Stimulated activated CD8-positive, alpha-beta memory T cell treated with anti-CD3 and anti-CD28 coated beads, Interleukin-4, amount 100 ng/mL, for 24 hours (primary cell): ENCODE measurements at regions not wholly inside any gene's neighbourhood (a gene's known extent, or its start where the extent isn't known, plus 50 kb on each side); places are given as distances from the start of the nearest gene placed in this dataset.
"Not testable (repeated sequence)": the region's sequence is repeated elsewhere in the genome, so short reads cannot be mapped to it uniquely, and the experiment has no call there.

Experiments
- DNase-seq: peaks from one replicate; pipeline ENCODE4 v3.0.0-alpha.2; 2020; ENCODE audit warnings: low read depth

DNA sequence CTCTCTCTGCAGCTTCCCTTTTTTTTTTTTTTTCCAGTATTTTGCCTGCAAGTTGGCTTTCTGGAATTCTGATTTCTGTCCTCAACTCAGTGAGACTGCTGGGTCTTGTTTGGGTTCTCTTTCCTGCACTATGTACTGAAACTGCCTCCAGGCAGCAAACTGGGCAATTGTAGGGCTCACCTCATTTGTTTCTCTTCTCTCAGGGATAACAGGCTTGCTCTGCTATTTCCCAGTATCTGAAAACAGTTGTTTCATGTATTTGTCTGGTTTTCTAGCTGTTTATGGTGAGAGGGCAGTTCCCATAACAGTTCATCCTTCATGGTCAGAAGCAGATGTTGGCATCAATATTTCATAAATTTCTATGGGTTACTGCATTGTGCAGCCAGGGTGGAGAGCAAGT lies 206.0 kb downstream of the CYRIA start:
- DNase-seq = no peak

DNA sequence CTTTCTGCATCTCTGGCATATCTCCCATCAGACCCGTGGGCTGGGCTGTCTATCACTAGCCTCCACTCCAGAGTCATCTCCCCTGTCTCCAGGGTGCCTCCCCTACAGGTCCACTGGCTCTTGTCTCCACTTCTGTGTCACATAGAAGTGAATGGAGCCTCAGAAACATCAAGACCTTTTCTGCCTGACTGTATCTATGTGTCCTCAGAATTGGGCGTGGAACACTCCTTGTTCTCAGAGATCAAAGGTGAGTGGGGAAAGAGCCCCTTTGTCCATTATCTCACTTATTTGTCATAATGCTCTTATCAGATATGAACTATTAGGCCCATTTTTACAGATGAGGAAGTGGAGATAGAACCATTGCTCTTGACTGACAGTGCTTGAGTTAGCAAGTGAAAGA lies 211.0 kb downstream of the CYRIA start:
- DNase-seq = no peak

DNA sequence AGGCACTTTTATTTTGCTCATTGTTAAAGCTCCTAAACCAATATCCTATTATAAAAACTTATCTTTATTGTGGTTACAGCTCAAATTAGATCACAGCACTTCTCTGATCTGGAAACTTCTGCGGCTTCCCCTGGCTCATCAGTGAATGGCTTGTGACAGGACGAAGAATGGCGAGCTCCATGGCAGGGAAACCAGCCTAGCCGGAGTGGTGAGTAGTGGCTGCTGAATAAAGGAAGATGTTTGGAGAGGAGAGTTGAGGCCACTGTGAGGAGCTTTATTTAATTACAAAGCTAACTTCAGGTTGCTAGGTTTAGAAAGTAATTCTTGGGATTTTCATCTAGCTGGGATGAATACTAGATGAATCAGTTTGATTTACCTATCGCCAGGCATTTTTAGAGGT lies 213.5 kb downstream of the CYRIA start:
- DNase-seq = no peak

DNA sequence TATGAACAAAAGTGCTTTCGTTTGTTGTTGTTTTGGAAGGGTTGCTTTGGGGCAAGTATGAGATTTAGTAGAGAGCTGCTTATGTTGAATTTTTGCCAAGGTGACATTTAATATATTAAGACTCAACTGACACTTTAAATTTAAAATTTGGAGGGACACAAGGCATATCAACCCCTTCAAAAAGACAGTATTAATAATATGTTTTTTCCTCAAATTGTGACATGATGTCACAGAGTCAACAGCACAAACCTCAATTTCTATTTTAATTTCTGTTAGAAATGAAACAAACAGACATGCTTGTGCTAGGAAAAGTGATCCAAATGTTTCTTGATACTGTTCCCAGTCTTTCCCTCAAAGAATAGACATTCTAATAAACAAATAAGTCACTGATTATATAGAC lies 218.9 kb downstream of the CYRIA start:
- no peak for DNase-seq

DNA sequence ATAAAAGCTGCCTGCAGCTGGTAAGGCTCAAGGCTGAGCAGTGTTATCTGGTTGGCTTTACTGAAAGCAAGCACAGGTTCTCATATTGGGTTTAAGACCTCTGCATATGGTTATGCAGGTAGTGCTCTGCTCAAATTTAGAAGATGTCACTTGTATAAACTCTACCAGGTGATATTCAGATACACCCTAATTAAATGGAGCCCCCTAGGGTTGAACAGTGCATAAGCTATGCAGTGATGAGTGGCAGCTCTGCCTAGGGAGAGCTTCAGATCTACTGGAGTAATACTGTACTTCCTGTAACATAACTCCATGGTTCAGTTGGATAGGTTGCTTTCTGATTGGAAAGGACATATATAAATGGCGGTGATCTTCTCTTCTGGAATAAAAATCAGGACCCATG lies 222.7 kb downstream of the CYRIA start:
- no peak for DNase-seq

DNA sequence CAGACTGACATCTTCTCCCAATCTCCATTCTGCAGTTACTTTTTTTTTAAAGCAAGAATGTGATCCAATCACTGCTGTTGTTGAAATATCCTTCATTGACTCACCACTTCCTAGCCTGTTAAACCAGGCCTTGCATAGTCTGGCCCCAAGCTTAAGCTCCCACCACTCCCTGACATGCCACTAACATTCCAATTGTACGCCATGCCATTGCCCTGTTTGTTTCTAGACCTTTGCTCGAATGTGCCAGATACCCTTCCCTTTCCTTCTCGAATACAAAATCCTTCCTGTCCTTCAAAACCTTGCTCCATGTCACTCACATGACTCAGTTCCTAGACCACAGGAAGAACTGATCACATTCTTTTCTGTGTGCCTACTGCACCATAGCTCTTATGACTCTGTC lies 224.2 kb downstream of the CYRIA start:
- DNase-seq = no peak

DNA sequence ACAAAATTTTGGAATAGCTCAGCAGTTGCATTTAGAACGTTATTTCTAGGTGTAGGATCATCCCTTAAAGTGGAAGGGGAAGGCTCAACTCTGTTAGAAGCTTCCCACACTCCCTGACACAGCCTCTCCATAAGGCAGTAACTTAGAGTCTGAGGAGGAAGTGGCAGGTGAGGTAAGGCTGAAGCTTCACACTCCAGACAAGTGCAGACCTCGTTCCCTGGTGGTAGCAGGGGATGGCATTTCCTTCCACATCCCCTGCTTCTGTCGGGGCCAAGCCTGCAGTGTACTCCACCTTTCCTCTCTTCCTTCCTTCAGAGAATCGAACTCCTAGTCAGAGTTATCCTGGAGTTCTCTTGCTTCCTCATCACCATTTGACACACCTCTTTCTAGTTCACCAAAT lies 224.7 kb downstream of the CYRIA start:
- no peak for DNase-seq

DNA sequence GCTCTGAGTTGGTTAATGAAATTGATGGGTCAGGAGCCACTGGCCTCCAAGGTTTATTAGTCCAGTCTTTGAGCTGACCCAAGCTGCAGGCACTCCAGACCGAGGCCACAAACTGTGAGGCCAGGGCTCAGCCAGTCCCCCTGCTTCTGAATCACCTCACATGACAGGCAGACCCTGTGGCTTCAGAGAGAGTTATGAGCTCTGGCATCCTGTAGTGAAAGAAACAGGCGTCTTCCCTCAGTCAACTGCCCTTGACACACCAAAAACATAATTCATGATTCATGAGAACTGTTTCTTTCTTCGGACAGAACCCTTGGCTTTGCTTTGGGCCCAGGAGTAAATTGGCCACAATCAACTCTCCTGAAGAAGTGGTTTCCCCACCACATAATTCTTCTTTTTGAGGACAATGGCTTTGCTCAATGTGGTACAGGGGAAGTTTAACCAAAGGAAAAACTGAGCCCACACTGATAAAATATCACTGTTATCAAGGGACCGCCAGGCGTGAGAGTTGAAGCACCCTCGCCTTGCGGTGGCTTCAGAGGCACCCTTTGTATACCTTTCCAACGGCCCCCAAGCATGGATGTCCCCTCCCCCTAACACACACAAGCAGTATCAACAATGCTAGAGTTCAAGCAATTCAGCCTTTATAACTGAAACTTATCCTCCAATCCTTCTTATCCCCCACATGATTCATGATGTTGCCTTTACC lies 226.9 kb downstream of the CYRIA start:
- no peak for DNase-seq

DNA sequence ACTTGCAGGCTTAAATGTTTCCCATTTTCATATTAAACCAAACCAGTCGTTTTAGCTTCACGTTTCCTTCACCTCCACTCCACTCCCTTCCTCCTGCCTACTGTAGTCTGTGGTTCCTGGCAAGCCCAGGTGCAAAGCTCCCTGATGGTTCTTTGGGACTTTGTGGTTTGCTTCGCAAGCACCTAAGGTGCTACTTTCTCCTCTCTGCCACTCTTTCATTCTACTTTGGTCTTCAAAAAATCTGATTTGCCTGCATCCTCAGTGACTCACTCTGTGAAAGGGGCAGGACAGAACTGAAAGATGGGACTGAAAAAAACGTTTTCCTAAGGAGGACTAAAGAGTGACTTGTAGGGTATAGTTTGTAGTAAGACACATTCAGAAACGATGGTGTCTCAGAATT lies 228.4 kb downstream of the CYRIA start:
- DNase-seq = no peak

DNA sequence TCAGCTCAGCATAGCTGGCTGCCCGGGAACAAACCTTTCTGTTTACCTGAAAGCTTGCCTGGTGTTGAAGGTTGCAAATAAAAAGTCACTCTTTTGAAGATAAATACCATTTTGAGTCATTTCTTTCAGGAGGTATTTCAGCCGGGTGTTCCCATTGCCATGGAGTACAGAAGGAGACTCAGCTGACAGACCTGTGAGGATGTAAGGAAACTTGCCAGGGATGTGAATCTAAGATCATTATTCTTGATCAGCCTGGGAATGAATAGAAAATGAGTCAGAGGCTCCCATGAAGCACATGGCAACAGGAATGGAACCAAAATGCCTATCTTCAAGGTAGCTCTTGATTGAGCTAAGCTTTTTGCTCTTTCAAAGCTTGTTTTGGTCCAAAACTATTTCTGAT lies 231.2 kb downstream of the CYRIA start:
- no peak for DNase-seq

DNA sequence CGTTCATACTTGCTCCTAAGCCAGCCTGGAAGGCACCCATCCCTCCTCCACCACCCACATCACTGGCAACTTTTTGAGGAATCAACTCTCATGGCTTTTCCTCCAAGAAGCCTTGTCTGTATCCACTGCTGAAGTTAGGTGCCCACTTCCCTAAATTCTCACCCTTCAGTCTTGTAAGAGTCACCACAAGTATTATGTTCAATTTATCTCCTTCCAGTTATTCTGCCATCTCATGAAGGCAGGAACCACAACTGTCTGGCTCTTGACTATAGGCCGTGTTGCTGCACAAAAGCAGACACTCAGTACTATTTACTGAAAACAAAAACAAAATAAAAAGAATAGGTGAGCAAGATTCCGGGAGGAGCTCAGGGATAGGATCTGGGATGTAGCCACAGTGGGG lies 234.8 kb downstream of the CYRIA start:
- no peak for DNase-seq

DNA sequence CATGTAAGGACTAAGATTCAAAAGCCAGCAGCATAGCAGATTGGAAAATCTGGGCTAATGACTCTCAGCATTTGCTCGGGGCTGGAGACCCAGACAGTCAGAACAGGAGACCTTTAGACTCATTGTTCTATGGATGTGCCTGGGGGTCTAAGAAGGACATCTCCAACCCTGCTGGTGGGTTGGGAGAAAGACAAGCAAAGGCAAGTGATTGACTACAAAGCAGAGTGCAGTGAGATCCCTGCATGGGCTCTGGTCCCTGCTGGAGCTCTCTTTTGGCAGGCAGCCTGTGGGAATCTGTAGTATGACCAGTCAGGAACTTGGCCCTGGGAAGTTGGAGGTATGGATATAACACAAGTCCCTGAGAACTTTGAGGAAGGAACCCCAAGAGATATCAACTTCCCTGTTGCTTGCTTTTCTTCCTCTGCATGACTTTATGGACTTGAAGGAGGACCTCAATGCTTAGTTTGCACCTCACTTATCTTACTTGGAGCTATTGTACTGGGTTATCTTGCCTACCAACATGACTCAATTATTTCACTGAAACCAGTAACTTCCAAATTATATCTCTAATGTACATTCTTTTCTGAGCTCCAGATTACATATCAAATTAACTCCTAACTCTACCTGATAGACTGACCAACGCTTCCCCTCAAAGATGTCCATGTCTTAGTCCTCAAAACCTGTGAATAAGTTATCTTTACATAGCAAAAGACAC lies 236.0 kb downstream of the CYRIA start:
- DNase-seq = no peak

DNA sequence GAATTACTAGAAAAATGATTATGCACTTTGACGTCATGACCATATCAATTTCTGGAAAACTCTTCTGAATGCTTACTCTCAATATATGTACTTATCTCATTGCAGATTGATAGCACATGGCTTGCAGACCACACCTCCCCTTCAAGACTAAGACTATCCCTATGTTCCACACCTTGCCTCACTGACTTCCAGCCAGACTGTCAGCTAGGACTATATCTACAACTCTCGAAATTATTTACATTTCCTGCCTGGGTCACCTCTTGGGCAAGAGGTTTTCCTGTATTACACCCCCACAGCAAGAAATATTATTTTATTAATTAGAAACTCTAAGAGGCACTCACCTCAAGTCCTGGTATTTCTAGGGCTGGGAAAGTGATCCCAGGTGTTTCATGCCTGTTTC lies 236.6 kb downstream of the CYRIA start:
- no peak for DNase-seq

DNA sequence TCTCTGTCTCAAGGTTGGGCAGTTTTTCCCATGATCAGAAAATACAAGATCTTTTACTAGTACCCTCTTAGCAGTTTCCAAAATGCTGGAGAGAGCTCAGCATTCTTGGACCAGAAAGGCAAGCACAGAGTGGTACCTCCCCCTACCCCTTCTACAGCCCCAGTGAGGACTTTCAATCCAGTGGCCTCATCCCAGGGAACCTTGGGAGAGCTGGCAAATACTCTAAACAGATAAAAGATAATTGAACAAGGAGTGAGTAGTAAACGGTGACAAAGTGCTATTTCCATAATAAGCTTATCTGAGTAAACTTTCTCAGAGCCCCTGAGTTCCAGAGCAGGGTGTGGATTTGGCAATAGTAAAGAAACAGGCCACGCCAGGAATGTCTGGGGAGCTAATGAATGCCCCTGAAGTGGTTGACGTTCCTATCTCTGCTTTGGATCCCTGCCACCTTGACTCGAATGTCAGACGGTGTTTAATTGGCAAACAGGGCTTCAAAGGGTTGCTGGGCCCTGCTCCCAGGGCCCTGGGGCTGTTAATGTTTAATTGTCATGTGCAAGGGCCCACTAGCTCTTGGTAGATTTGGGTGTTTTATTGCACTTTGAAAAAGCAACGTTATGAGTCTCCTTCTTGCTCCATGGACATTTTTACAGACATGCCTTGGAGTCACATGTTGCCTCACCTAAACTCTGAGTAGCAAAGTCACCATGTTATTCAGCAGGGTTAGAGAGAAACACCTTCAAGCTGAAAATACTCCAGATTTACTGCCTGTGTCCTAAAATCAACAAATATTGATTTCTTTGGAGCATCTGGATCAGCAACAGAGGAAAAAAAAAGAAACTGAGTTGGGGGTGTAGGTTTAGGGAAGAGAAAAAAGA lies 239.9 kb downstream of the CYRIA start:
- no peak for DNase-seq

DNA sequence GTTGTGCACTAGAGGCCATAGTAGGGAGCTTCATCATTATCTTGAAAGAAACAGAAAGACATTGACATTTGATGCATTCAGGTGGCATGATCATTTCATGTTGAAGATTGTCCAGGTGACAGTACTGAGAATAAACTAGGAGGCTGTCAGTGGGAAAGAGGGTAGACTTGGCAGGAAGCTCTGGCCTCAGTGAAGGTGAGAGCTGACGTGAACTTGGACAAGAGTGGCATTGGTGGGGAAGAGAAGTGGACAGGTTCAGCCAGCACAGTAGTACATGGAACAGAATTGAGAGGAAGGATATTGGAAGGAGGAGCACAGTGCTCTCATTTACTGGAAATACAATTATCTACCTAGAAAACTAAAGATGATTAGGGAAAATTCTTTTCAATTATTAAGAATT lies 245.2 kb downstream of the CYRIA start:
- DNase-seq = no peak

DNA sequence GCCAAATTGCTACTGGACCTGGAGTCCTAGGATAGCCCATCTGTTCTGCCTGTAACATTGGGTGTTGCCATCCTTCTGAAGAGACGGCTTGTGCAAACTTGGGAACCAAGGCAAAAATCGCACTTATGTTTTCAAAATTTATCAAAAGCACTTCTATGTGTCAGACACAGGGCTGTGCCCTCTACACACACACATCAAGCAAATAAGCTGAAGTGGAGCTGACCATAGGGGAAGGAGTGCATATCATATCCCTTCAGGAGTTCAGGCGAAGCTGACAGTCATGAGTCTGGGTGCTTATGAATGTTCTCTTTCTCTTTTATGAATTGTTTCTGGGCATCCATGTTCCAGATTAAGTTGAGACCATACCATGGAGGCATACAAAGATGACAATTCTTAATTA lies 247.9 kb downstream of the CYRIA start:
- no peak for DNase-seq

DNA sequence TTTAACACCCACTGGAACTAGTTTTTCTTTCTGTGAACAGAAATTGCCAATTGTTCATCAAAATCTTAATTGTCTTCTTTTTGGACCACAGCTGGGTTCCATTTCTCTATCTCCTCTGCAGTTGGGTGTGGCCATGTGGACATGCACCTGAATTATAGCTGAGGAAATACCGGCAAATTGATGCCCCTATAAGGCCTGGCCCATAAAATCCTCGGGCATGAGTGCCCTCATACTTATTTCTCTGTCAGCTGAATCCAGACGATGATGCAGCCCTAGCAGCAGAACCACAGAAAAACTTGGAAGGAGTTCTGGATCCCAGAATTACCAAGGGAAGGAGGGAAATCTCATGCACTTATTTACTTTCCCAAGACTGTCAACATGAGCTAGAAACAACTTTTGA lies 249.0 kb downstream of the CYRIA start:
- no peak for DNase-seq

DNA sequence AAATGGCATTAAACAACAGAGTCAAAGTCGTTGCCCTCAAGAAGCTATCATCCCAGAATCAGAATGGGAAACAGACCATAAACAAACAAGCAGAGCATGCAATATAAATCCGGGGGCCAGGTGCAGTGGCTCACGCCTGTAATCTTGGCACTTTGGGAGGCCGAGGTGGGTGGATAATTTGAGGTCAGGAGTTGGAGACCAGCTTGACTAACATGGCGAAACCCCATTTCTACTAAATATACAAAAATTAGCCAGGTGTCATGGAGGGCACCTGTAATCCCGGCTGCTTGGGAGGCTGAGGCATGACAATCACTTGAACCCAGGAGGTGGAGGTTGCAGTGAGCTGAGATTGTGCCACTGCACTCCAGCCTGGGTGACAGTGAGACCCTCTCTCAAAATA lies 249.8 kb downstream of the CYRIA start:
- DNase-seq = not testable (repeated sequence)

DNA sequence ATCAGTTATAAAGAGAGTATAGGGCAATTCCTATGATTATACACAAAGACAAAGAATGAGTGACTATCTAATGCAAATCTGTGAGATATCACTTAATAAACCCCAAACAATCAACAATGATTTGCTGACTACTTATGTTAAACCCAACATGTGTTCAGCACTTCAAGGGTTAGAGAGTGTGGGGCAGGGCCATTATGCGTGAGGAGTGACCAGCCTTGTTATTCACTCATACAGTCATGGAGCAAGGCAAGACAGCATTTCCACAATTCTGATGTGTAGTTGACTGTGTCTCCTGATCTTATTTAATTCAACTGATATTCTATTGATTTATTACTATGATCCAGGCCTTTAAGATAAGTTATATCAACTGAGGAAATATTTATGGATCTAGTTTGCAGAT lies 251.7 kb downstream of the CYRIA start:
- DNase-seq = no peak

DNA sequence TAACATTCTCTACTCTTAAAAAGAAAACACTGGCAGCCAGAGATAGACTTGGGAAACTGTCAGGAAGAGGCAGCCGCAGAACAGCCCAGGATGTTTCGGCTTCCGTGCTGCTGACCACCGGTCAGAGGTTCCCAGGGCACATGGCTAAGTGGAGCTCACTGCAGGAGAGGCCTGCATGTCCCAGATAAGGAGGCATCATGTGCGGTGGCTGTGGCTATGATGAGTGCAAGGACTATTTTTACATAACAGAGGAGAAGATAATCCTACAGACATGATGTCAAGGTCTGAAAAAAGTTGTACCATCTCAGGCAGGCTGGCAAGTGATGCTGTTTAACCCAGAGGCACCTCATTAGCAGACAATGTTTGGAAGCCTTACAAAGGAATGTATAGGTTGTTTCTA lies 252.3 kb downstream of the CYRIA start:
- no peak for DNase-seq

DNA sequence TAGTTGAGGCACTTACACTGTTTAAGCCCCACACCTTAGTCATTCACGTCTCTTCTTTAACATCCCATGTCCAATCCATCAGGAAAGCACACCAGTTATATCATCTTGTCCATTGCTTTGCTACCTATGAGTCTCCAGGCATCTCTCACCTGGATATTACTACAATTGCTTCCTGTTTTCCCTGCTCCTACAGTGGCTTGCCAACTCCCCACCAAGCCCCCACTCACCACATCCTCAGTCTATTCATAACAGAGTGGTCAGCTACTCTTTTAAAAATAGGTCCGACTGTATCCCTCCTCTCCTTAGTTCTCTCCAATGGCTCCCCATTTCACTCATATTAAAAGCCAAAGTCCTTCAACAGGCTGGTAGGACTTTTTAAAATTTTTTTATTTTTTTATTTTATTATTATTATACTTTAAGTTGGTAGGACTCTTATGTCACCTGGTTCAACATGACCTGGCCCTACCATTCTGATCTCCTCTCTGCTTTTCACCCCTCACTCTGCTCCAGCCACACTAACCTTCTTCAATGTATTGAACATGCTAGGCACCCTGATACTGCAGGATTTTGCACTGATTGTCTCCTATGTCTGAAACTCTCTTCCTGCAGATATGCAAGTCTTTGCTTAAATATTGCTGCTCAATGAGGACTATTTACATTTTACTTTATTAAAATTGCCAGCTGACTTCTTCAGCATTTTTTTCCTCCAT lies 253.2 kb downstream of the CYRIA start:
- DNase-seq = no peak

DNA sequence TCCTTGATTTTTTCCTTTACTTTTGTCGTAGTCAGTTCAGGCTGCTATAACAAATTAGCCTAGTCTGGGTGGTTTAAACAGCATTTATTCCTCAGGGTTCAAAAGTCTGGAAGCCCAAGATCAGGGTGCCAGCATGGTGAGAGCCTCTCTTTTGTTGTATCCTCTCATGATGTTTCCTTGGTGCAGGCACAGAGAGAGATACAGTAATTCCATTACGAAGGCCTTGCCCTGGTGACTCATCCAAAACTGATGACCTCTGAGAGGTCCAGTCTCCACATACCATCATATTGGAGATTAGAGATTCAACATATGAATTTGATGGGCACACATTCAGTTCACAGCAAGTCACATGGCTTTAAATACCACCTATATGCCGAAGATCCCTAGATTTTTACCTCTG lies 253.8 kb downstream of the CYRIA start:
- no peak for DNase-seq
